Endodermal cell (in vitro differentiated cells): ENCODE measurements at regions not wholly inside any gene's neighbourhood (a gene's known extent, or its start where the extent isn't known, plus 50 kb on each side); places are given as distances from the start of the nearest gene placed in this dataset.

Source experiments
- DNase-seq: peaks from one replicate; pipeline ENCODE4 v3.0.0-alpha.2; 2017
- H3K27ac ChIP-seq: 2 replicates; pipeline ENCODE4 v1.5.1; 2013; ENCODE audit warnings: mild to moderate bottlenecking, low read depth, low read length, moderate library complexity
- H3K27me3 ChIP-seq: 2 replicates; pipeline ENCODE4 v1.6.1; 2013; ENCODE audit warnings: mild to moderate bottlenecking, low read length, moderate library complexity; ENCODE audit not compliant: insufficient read depth, control insufficient read depth, poor library complexity, severe bottlenecking
- H3K36me3 ChIP-seq: 2 replicates; pipeline ENCODE4 v1.7.0; 2013; ENCODE audit warnings: mild to moderate bottlenecking, low read length, moderate library complexity; ENCODE audit not compliant: control insufficient read depth, insufficient read depth
- H3K4me1 ChIP-seq: one replicate; pipeline ENCODE4 v1.7.0; 2013; ENCODE audit warnings: low read length; ENCODE audit not compliant: control insufficient read depth, insufficient read depth
- H3K4me3 ChIP-seq: 2 replicates; pipeline ENCODE4 v1.5.1; 2013; ENCODE audit warnings: mild to moderate bottlenecking, low read length, moderate library complexity
- H3K9ac ChIP-seq: 2 replicates; pipeline ENCODE4 v1.6.1; 2013; ENCODE audit warnings: mild to moderate bottlenecking, low read length, moderate library complexity; ENCODE audit not compliant: poor library complexity, severe bottlenecking; ENCODE audit errors: extremely low read depth
- H3K9me3 ChIP-seq: 2 replicates; pipeline ENCODE4 v1.6.1; 2013; ENCODE audit warnings: mild to moderate bottlenecking, low read length, moderate library complexity; ENCODE audit not compliant: control insufficient read depth
- H3K27ac Mint-ChIP-seq: 2 replicates; pipeline ENCODE4 v1.8.0; 2020; ENCODE audit warnings: mixed read lengths
- H3K27me3 Mint-ChIP-seq: 2 replicates; pipeline ENCODE4 v1.8.0; 2021; ENCODE audit warnings: mild to moderate bottlenecking, mixed read lengths; ENCODE audit not compliant: insufficient read depth
- H3K36me3 Mint-ChIP-seq: 2 replicates; pipeline ENCODE4 v1.8.0; 2020; ENCODE audit warnings: low read depth, mixed read lengths
- H3K4me1 Mint-ChIP-seq: 2 replicates; pipeline ENCODE4 v1.8.0; 2020; ENCODE audit warnings: mixed read lengths
- H3K4me3 Mint-ChIP-seq: 2 replicates; pipeline ENCODE4 v1.8.0; 2020; ENCODE audit warnings: mild to moderate bottlenecking, moderate library complexity, mixed read lengths
- H3K9me3 Mint-ChIP-seq: 2 replicates; pipeline ENCODE4 v1.8.0; 2020; ENCODE audit warnings: mild to moderate bottlenecking, mixed read lengths
- WGBS, 2 experiments: methylation state at CpG; one replicate each; pipeline versions ENCODE4 v1.1.5 to v1.1.7; 2013; ENCODE audit warnings: missing lambda C conversion rate in 2 of 2, mixed read lengths in 1 of 2; ENCODE audit not compliant: insufficient coverage in 1 of 2, insufficient read length in 1 of 2; 5-methylcytosine and 5-hydroxymethylcytosine counted together
- TF ChIP-seq, protein P1 (sequence below): fragments of 200-600 bp; sonication (generic); conservative IDR thresholded peaks from 2 replicates; pipeline ENCODE4 v1.5.0; 2021; ENCODE audit warnings: antibody characterized with exemption, mild to moderate bottlenecking

- no peak overlapping the region for H3K4me3 ChIP-seq
- no peak for DNase-seq
- H3K27ac Mint-ChIP-seq, result no peak overlapping the region
- H3K27me3 Mint-ChIP-seq, result no peaks in the 10 kb centered on the region
- WGBS, 2 experiments, result 90 to 91% methylated on average over 6 to 7 of the region's 7 CpGs
- H3K4me1 ChIP-seq, result no peaks in the 10 kb centered on the region
- H3K4me1 Mint-ChIP-seq, result no peaks in the 10 kb centered on the region
- no peak overlapping the region for H3K4me3 Mint-ChIP-seq
- no peaks in the 10 kb centered on the region for H3K27me3 ChIP-seq
- peaks cover 8% of the 10 kb centered on the region for H3K9me3 ChIP-seq
- TF ChIP-seq, protein P1, sequence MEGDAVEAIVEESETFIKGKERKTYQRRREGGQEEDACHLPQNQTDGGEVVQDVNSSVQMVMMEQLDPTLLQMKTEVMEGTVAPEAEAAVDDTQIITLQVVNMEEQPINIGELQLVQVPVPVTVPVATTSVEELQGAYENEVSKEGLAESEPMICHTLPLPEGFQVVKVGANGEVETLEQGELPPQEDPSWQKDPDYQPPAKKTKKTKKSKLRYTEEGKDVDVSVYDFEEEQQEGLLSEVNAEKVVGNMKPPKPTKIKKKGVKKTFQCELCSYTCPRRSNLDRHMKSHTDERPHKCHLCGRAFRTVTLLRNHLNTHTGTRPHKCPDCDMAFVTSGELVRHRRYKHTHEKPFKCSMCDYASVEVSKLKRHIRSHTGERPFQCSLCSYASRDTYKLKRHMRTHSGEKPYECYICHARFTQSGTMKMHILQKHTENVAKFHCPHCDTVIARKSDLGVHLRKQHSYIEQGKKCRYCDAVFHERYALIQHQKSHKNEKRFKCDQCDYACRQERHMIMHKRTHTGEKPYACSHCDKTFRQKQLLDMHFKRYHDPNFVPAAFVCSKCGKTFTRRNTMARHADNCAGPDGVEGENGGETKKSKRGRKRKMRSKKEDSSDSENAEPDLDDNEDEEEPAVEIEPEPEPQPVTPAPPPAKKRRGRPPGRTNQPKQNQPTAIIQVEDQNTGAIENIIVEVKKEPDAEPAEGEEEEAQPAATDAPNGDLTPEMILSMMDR, result no peak
- no peaks in the 10 kb centered on the region for H3K36me3 ChIP-seq
- H3K9ac ChIP-seq, result no peak overlapping the region
- peaks cover 16% of the 10 kb centered on the region for H3K36me3 Mint-ChIP-seq
- peaks cover 8% of the 10 kb centered on the region for H3K9me3 Mint-ChIP-seq
- H3K27ac ChIP-seq, result no peak overlapping the region
Measured at GRCh38 chr5:142466195-142466971, 141.6 kb upstream of the SPRY4 start.

DNA sequence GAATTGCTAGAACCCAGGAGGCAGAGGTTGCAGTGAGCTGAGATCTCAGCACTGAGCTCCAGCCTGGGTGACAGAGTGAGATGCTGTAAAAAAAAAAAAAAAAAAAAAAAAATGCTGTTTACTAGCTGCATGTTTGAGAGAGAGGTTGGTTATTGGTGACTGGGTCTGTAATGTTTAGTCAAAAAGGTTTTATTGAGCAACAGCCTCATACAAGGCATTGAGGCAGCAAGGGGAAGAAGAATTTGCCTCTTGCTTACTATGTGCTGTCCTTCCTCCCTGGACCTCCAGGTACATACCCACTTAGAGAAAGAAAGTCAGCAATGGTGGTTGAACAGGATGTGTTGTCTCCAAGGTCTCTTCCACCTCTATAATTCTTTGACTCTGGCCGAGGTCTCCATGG, 140.7 kb upstream of the SPRY4 start:
- Mint-ChIP-seq H3K27me3 (no peaks in the 10 kb centered on the region), H3K4me3 (no peak overlapping the region), H3K36me3 (peaks cover 16% of the 10 kb centered on the region), H3K27ac (no peak overlapping the region), H3K4me1 (no peaks in the 10 kb centered on the region), H3K9me3 (peaks cover 8% of the 10 kb centered on the region)
- 81% methylated on average over 1 of the region's 1 CpG; no CpG with 5 or more reads in 1 of the 2 experiments for WGBS, 2 experiments
- no peak for DNase-seq
- Histone ChIP-seq H3K9ac (no peak overlapping the region), H3K4me1 (no peaks in the 10 kb centered on the region), H3K27me3 (no peaks in the 10 kb centered on the region), H3K36me3 (no peaks in the 10 kb centered on the region), H3K4me3 (no peak overlapping the region), H3K27ac (no peak overlapping the region), H3K9me3 (peaks cover 8% of the 10 kb centered on the region)
- TF ChIP-seq, protein P1, result no peak

GRCh38 chr5:142463904-142464303, 139.1 kb upstream of the SPRY4 start:
- H3K9me3 ChIP-seq, result peaks cover 8% of the 10 kb centered on the region
- H3K27me3 Mint-ChIP-seq, result no peaks in the 10 kb centered on the region
- TF ChIP-seq, protein P1, result no peak
- no peak overlapping the region for H3K4me3 ChIP-seq
- H3K4me1 ChIP-seq, result no peaks in the 10 kb centered on the region
- peaks cover 8% of the 10 kb centered on the region for H3K9me3 Mint-ChIP-seq
- H3K4me1 Mint-ChIP-seq, result no peaks in the 10 kb centered on the region
- H3K27me3 ChIP-seq, result no peaks in the 10 kb centered on the region
- no peak overlapping the region for H3K27ac Mint-ChIP-seq
- 40 to 87% methylated on average over 1 to 2 of the region's 2 CpGs for WGBS, 2 experiments
- H3K27ac ChIP-seq, result no peak overlapping the region
- H3K4me3 Mint-ChIP-seq, result no peak overlapping the region
- no peak for DNase-seq
- no peak overlapping the region for H3K9ac ChIP-seq
- H3K36me3 Mint-ChIP-seq, result peaks cover 16% of the 10 kb centered on the region
- H3K36me3 ChIP-seq, result no peaks in the 10 kb centered on the region
